Psoas muscle (tissue), 7 donors: ENCODE measurements at regions not wholly inside any gene's neighbourhood (a gene's known extent, or its start where the extent isn't known, plus 50 kb on each side); places are given as distances from the start of the nearest gene placed in this dataset.

Source experiments
- ATAC-seq, 4 donors: fragments of 200-7000 bp; cut with Tn5 transposase; one replicate each; pipeline ENCODE4 v1.9.1; 2020; ENCODE audit warnings: moderate library complexity in 3 of 4, mild to moderate bottlenecking in 2 of 4
- DNase-seq, 2 donors: peaks; one replicate each; pipeline ENCODE4 v3.0.0-alpha.2; 2020
- H3K27ac ChIP-seq: fragments of 200-600 bp; one replicate; pipeline ENCODE4 v1.8.0; 2022
- H3K27me3 ChIP-seq, 3 donors: fragments of 200-600 bp in 1 of 3; one replicate each; pipeline versions ENCODE4 v1.6.1 to v1.8.0; 2013 to 2022; ENCODE audit warnings: low read length in 2 of 3, mild to moderate bottlenecking in 2 of 3, moderate library complexity in 1 of 3; ENCODE audit not compliant: insufficient read depth in 3 of 3
- H3K36me3 ChIP-seq, 2 donors: fragments of 200-600 bp in 1 of 2; one replicate each; pipeline versions ENCODE4 v1.6.1 to v1.8.0; 2013 to 2022; ENCODE audit warnings: low read depth in 1 of 2, mild to moderate bottlenecking in 1 of 2, moderate library complexity in 1 of 2; ENCODE audit not compliant: insufficient read depth in 1 of 2
- H3K4me1 ChIP-seq: fragments of 200-600 bp; one replicate; pipeline ENCODE4 v1.8.0; 2022
- H3K4me3 ChIP-seq: fragments of 200-600 bp; one replicate; pipeline ENCODE4 v1.8.0; 2022; ENCODE audit warnings: mild to moderate bottlenecking
- H3K9me3 ChIP-seq: fragments of 200-600 bp; one replicate; pipeline ENCODE4 v1.8.0; 2022
- WGBS, 3 donors: extraction: QIAGEN DNeasy Blood & Tissue Kit; methylation state at CpG; one replicate each; pipeline versions ENCODE4 v1.1.6 to v1.1.7; 2013; 5-methylcytosine and 5-hydroxymethylcytosine counted together
- intact Hi-C, 2 donors: fragments of 100-400 bp; cut with DNase I; formaldehyde crosslinking; loops; one replicate each; pipeline versions ENCODE4 v1.11.0 to v1.14.2; 2022
- TF ChIP-seq, protein P1 (sequence below): fragments of 200-600 bp; IDR thresholded peaks from one replicate; pipeline ENCODE4 v1.8.0; 2022; ENCODE audit warnings: antibody characterized with exemption
- donor health status: healthy with polysubstance abuse.
- donor health status: DM: no; HTN: no; CAD: no; lungs with moderate emphysema.
- donor health status: Bipolar disorder and iron deficiency.
- donor health status: healthy.
- donor health status: DM: yes; HTN: yes; CAD: no.
- donor health status: DM: no; HTN: no; CAD: no.
- donor health status: DM: yes; HTN: yes; CAD: no.

GRCh38 chr4:38204339-38205035, 244.3 kb downstream of the PTTG2 start:
- ATAC-seq (peak; percentile 58 to 93 (median 88)), DNase-seq (peak; percentile 32 to 59)
- Histone ChIP-seq H3K4me1 (peaks cover 10% of the 10 kb centered on the region), H3K4me3 (no peak overlapping the region), H3K36me3 (no peaks in the 10 kb centered on the region), H3K27ac (no peak overlapping the region), H3K27me3 (peaks cover 0 to 2% (median 0%) of the 10 kb centered on the region in 3 donors), H3K9me3 (no peaks in the 10 kb centered on the region)
- 43 to 71% (median 51%) methylated on average over 9 of the region's 9 CpGs for WGBS, 3 donors
- TF ChIP-seq, protein P1, sequence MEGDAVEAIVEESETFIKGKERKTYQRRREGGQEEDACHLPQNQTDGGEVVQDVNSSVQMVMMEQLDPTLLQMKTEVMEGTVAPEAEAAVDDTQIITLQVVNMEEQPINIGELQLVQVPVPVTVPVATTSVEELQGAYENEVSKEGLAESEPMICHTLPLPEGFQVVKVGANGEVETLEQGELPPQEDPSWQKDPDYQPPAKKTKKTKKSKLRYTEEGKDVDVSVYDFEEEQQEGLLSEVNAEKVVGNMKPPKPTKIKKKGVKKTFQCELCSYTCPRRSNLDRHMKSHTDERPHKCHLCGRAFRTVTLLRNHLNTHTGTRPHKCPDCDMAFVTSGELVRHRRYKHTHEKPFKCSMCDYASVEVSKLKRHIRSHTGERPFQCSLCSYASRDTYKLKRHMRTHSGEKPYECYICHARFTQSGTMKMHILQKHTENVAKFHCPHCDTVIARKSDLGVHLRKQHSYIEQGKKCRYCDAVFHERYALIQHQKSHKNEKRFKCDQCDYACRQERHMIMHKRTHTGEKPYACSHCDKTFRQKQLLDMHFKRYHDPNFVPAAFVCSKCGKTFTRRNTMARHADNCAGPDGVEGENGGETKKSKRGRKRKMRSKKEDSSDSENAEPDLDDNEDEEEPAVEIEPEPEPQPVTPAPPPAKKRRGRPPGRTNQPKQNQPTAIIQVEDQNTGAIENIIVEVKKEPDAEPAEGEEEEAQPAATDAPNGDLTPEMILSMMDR = no peak
- intact Hi-C loops = no loop called here

DNA sequence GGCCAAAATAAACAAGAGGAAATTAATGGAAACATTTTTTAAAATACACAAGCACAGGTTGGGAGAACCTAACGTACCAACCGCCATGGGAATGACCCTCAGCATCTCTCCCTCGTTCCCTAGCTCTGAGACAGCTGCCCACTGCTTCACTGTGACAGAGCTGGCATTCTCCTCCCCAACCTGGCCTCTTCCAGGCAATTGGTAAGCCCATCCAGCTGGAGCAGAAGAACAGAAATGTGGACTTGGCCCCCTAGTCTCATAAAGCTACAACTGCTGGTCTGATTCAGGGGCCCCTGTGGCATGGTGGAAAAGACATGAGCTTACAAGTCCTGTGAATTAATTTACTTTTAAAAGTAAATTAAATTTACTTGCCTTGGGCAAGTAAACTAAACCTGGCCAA, 245.1 kb downstream of the PTTG2 start:
- WGBS, 3 donors = 32 to 73% (median 62%) methylated on average over 3 of the region's 3 CpGs
- Histone ChIP-seq H3K27me3 (peaks cover 0 to 2% (median 0%) of the 10 kb centered on the region in 3 donors), H3K27ac (no peak overlapping the region), H3K9me3 (no peaks in the 10 kb centered on the region), H3K36me3 (no peaks in the 10 kb centered on the region), H3K4me1 (peaks cover 10% of the 10 kb centered on the region), H3K4me3 (no peak overlapping the region)
- peak in 1 of 4 donors; percentile 31 for ATAC-seq
- intact Hi-C loops = no loop called here
- TF ChIP-seq, protein P1 = no peak
- no peak for DNase-seq

DNA sequence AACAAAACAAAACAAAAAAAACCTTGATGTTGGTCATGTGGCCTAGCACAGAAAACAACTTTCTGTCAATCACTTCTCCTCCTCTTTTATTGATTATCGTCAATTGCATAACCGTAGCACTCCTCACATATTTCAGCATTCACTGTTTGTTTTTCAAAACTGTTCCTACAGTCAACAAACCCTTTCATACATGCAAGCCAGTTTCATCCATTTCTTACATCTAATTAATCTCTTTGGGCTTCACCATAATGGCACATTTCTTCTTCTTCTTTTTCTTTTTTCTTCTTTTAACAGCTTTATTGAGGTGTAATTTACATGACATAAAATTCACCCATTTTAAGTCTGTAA, 246.9 kb downstream of the PTTG2 start:
- Histone ChIP-seq H3K36me3 (no peaks in the 10 kb centered on the region), H3K27ac (no peak overlapping the region), H3K4me3 (no peak overlapping the region), H3K27me3 (peaks cover 0 to 2% (median 0%) of the 10 kb centered on the region in 3 donors), H3K9me3 (no peaks in the 10 kb centered on the region), H3K4me1 (peaks cover 7% of the 10 kb centered on the region)
- 97 to 99% (median 98%) methylated on average over 2 of the region's 2 CpGs for WGBS, 3 donors
- TF ChIP-seq, protein P1 = no peak
- intact Hi-C loops = no loop called here
- no peak for DNase-seq
- ATAC-seq = no peak

DNA sequence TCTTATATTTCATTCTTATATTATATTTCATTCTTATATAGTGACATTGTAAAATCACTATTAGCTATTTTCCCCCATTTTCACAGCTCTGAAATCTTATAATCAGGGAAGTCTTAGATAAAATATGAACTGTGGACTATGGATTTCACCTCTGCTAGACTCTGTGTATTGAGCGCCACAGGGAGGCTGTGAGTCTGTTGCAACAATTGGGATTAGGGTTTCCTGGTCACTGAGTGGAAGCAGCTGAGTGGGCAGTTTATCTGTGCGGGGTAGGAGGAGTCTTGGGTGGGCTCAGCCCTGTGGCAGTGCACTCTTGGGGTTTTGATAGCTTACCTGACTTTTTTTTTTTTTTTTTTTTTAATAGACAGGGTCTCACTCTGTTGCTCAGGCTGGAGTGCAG, 249.5 kb downstream of the PTTG2 start:
- Histone ChIP-seq H3K4me3 (no peak overlapping the region), H3K4me1 (no peaks in the 10 kb centered on the region), H3K36me3 (no peaks in the 10 kb centered on the region), H3K27me3 (no peaks in the 10 kb centered on the region), H3K9me3 (no peaks in the 10 kb centered on the region), H3K27ac (no peak overlapping the region)
- intact Hi-C loops = no loop called here
- TF ChIP-seq, protein P1 = no peak
- 82 to 92% (median 91%) methylated on average over 2 of the region's 2 CpGs for WGBS, 3 donors
- ATAC-seq (no peak), DNase-seq (no peak)
